Right lobe of liver (tissue), 4 donors: ENCODE measurements at regions not wholly inside any gene's neighbourhood (a gene's known extent, or its start where the extent isn't known, plus 50 kb on each side); places are given as distances from the start of the nearest gene placed in this dataset.

Source experiments
- POLR2A ChIP-seq: fragments of 450-650 bp; IDR thresholded peaks from one replicate; pipeline ENCODE4 v1.6.1; 2017; ENCODE audit warnings: antibody characterized with exemption, mild to moderate bottlenecking
- TF ChIP-seq, protein P1 (sequence below), 4 donors: fragments of 200-600 bp in 3 of 4; fragments of 450-650 bp in 1 of 4; IDR thresholded peaks; one replicate each; pipeline versions ENCODE4 v1.5.1 to v1.8.0; 2016 to 2022; ENCODE audit warnings: antibody characterized with exemption in 4 of 4, mild to moderate bottlenecking in 2 of 4
- donor health status: DM: no; HTN: no; CAD: no.
- donor health status: DM: no; HTN: no; CAD: no.
- donor health status: DM: no; HTN: yes; CAD: no.

DNA sequence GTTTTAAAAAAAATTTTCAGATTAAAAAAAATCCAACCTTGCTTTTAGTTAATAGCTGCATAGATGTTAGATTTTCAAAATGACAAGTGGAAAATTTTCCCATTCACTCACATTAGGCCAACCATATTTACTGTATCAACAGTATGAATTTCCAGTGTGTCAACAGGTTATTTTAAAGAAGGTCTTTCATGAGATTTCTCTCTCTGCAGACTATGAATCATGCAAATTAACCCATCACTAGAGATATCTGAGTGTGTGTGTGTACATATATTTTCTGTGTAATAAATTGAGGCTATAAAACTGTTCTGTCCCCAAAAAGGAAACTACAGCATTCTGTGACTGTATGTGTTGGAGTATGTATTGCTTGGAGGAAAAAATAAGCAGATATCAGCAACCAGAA lies 305.6 kb downstream of the ARL4A start:
- TF ChIP-seq, protein P1, sequence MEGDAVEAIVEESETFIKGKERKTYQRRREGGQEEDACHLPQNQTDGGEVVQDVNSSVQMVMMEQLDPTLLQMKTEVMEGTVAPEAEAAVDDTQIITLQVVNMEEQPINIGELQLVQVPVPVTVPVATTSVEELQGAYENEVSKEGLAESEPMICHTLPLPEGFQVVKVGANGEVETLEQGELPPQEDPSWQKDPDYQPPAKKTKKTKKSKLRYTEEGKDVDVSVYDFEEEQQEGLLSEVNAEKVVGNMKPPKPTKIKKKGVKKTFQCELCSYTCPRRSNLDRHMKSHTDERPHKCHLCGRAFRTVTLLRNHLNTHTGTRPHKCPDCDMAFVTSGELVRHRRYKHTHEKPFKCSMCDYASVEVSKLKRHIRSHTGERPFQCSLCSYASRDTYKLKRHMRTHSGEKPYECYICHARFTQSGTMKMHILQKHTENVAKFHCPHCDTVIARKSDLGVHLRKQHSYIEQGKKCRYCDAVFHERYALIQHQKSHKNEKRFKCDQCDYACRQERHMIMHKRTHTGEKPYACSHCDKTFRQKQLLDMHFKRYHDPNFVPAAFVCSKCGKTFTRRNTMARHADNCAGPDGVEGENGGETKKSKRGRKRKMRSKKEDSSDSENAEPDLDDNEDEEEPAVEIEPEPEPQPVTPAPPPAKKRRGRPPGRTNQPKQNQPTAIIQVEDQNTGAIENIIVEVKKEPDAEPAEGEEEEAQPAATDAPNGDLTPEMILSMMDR (IDR thresholded peaks at IDR 0.05): no peak
- no peak for TF ChIP-seq POLR2A
